AG08395 (cell line): ENCODE measurements at regions not wholly inside any gene's neighbourhood (a gene's known extent, or its start where the extent isn't known, plus 50 kb on each side); places are given as distances from the start of the nearest gene placed in this dataset.

Experiments used
- DNase-seq: peaks from one replicate; pipeline ENCODE4 v3.0.0; 2012; ENCODE audit warnings: mixed read lengths, low spot score

GRCh38 chr5:8857051-8857450, 688.8 kb downstream of the SEMA5A start:
- DNase-seq = peak; percentile 25

- no peak for DNase-seq
Measured at GRCh38 chr5:8861764-8862163, 684.1 kb downstream of the SEMA5A start.

- DNase-seq = peak; percentile 12
Measured at GRCh38 chr5:8864053-8864452, 681.8 kb downstream of the SEMA5A start.

- no peak for DNase-seq
Measured at GRCh38 chr5:8865266-8865665, 680.6 kb downstream of the SEMA5A start.

- no peak for DNase-seq
Measured at GRCh38 chr5:8865686-8866374, 680.0 kb downstream of the SEMA5A start.

GRCh38 chr5:8868283-8868682, 677.6 kb downstream of the SEMA5A start:
- DNase-seq = no peak

GRCh38 chr5:8869932-8870331, 675.9 kb downstream of the SEMA5A start:
- no peak for DNase-seq

- DNase-seq = no peak
Measured at GRCh38 chr5:8870349-8870958, 675.4 kb downstream of the SEMA5A start.

GRCh38 chr5:8870959-8871355, 674.9 kb downstream of the SEMA5A start:
- no peak for DNase-seq

GRCh38 chr5:8871446-8871845, 674.4 kb downstream of the SEMA5A start:
- DNase-seq = no peak

- DNase-seq = no peak
Measured at GRCh38 chr5:8875722-8876121, 670.2 kb downstream of the SEMA5A start.

- no peak for DNase-seq
Measured at GRCh38 chr5:8879248-8879647, 666.6 kb downstream of the SEMA5A start.

GRCh38 chr5:8884029-8884428, 661.8 kb downstream of the SEMA5A start:
- no peak for DNase-seq

- DNase-seq = no peak
Measured at GRCh38 chr5:8892926-8893325, 652.9 kb downstream of the SEMA5A start.

GRCh38 chr5:8894031-8894430, 651.8 kb downstream of the SEMA5A start:
- DNase-seq = no peak

- DNase-seq = no peak
Measured at GRCh38 chr5:8895062-8895461, 650.8 kb downstream of the SEMA5A start.

- no peak for DNase-seq
Measured at GRCh38 chr5:8895599-8895998, 650.3 kb downstream of the SEMA5A start.

GRCh38 chr5:8897316-8897715, 648.6 kb downstream of the SEMA5A start:
- no peak for DNase-seq

GRCh38 chr5:8905021-8905420, 640.9 kb downstream of the SEMA5A start:
- peak; percentile 16 for DNase-seq

GRCh38 chr5:8906303-8906967, 639.4 kb downstream of the SEMA5A start:
- DNase-seq = peak; percentile 7

- peak; percentile 45 for DNase-seq
Measured at GRCh38 chr5:8907168-8907868, 638.6 kb downstream of the SEMA5A start.

GRCh38 chr5:8908055-8908683, 637.7 kb downstream of the SEMA5A start:
- DNase-seq = peak; percentile 13
